ENCODE measurements at regions not wholly inside any gene's neighbourhood (a gene's known extent, or its start where the extent isn't known, plus 50 kb on each side); places are given as distances from the start of the nearest gene placed in this dataset.
"Not testable (repeated sequence)": the region's sequence is repeated elsewhere in the genome, so short reads cannot be mapped to it uniquely, and the experiment has no call there.

DNA sequence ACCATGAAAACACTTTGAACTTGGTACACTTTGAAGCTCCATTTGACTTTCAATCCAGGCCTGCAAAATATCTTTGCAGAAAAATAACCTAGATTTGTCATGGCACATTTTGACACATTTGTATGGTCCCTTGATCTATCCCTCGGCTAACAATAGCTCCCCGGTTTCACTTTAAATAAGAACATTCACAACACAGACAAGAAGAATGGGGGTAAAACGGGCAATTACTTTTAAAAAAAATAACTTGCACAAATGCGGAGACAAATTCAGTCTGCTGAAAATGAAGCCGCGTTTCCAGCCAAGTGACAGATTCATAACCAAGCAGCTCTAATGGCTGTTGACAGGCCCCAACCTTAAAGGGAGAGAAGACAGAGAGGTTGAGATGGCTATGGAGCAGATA is 218.2 kb downstream of the NPHP4 start:
- no peak overlapping the region for H3K4me3 Mint-ChIP-seq
- no peaks in the 10 kb centered on the region for H3K9me3 Mint-ChIP-seq
- no peak overlapping the region for H3K27ac Mint-ChIP-seq
- H3K36me3 Mint-ChIP-seq: no peaks in the 10 kb centered on the region
- no peaks in the 10 kb centered on the region for H3K4me1 Mint-ChIP-seq
- peaks cover 3% of the 10 kb centered on the region for H3K27me3 Mint-ChIP-seq

DNA sequence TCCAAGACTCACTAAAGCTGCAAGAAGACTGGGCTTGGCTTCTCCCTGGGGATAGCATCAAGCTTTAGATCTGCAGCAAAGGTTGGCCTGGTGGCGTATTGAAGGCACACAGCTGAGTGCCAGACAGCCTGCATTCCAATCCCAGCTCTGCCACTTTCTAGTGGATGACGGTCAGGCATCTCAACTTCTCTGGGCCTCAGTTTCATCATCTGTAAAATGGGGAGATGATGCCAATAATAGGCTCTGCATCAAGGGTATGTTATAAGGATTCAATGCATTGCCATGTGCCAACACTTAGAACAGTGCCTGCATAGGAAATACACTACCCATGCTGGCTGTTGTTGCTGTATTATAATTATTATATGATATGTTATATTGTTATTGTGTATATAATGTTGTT is 220.4 kb downstream of the NPHP4 start:
- H3K27me3 Mint-ChIP-seq: peaks cover 8% of the 10 kb centered on the region
- no peaks in the 10 kb centered on the region for H3K4me1 Mint-ChIP-seq
- no peaks in the 10 kb centered on the region for H3K36me3 Mint-ChIP-seq
- no peaks in the 10 kb centered on the region for H3K9me3 Mint-ChIP-seq
- no peak overlapping the region for H3K27ac Mint-ChIP-seq
- no peak overlapping the region for H3K4me3 Mint-ChIP-seq

DNA sequence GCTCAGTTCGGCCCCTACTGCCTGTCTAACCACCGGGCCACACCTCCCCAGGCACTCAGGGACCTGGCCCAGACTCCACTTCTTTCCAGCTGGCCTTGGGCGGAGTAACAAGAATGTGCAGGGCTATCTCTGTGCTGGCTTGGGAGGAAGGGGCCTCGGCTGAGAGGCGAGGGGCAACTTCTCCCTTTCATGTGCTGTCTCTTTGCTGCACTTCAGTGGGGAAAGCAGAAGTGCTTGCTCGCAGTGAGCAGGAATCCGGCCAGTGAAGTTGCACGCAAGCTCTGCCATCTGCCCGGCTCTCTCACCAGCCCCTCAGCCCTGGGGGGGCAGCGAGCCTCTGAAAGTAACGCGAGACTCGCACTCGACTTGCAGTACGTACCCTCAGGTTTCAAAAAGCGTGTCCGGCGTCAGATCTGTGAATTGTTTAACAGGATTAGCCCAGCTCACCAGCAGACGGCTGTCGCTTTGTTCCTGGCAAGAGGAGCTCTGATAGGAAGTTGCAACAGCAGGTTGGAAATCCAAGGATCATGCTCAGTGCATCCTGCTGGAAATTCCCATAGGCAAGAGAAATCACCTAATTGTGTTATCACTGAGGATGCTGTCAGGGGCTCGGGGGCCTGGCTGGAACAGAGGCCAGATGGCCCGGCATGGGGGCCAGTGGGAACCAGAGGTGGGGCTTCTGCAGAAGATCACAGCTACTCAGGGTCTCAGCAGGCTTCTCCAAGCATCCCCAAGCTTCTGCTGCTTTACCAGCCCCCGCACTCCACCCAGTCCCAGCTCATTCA is 221.1 kb downstream of the NPHP4 start:
- Mint-ChIP-seq H3K9me3 (no peaks in the 10 kb centered on the region), H3K4me1 (no peaks in the 10 kb centered on the region), H3K27me3 (peaks cover 9% of the 10 kb centered on the region), H3K36me3 (no peaks in the 10 kb centered on the region), H3K4me3 (no peak overlapping the region), H3K27ac (no peak overlapping the region)

DNA sequence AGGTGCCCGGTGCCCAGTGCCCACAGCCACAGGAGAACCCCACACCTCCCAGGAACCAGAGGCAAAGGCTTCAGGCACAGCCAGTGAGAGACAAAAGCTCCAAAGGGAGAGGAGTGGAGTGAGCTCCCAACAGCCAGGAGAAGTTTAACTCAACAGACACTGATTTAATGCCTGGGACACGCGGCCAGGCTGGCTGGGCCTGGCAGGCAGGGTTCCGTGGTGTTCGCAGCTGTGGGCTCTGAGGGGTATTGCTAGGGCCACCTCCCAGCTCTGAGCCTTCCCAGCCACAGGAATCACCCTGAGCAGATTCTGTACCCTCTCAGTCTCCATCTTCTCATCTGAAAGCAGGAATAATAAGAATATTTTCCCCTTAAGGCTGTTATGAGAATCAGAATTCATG is 222.5 kb downstream of the NPHP4 start:
- Mint-ChIP-seq H3K27ac (no peak overlapping the region), H3K4me3 (no peak overlapping the region), H3K36me3 (no peaks in the 10 kb centered on the region), H3K9me3 (no peaks in the 10 kb centered on the region), H3K27me3 (peaks cover 19% of the 10 kb centered on the region), H3K4me1 (no peaks in the 10 kb centered on the region)

GRCh38 chr1:5769146-5769545 is 223.1 kb downstream of the NPHP4 start:
- peaks cover 22% of the 10 kb centered on the region for H3K27me3 Mint-ChIP-seq
- H3K27ac Mint-ChIP-seq: no peak overlapping the region
- H3K4me3 Mint-ChIP-seq: no peak overlapping the region
- no peaks in the 10 kb centered on the region for H3K9me3 Mint-ChIP-seq
- no peaks in the 10 kb centered on the region for H3K36me3 Mint-ChIP-seq
- H3K4me1 Mint-ChIP-seq: no peaks in the 10 kb centered on the region

DNA sequence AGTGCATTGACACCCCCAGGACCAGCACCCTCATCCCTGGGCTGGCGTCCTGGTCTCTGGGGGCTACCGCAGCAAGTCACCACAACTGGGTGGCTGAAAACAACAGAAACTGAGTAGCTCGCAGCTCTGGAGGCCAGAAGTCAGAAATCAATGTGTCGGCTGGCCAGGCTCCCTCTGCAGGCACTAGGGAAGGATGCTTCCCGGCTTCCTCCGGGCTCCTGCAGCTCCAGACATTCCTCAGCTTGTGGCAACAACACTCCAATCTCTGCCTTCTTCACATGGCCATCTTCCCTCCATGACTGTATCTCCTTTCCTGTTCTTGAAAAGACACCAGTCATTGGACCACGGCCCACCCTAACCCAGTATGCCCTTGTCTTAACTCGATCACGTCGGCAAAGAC is 224.2 kb downstream of the NPHP4 start:
- H3K4me3 Mint-ChIP-seq: no peak overlapping the region
- no peaks in the 10 kb centered on the region for H3K9me3 Mint-ChIP-seq
- H3K36me3 Mint-ChIP-seq: no peaks in the 10 kb centered on the region
- no peak overlapping the region for H3K27ac Mint-ChIP-seq
- no peaks in the 10 kb centered on the region for H3K4me1 Mint-ChIP-seq
- H3K27me3 Mint-ChIP-seq: peaks cover 26% of the 10 kb centered on the region

DNA sequence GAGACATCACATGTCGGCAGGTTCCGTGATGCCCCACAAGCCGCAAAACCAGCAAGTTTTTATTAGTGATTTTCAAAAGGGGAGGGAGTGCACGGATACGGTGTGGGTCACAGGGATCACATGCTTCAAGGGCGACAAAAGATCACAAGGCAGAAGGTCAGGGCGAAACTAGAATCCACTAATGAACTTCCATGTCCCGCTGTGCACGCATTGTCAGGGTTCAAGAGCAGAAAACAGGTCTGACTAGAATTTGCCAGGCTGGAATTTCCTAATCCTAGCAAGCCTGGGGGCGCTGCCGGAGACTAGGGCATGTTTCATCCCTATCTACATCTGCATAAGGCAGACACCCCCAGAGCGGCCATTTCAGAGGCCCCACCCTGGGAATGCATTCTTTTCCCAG is 225.2 kb downstream of the NPHP4 start:
- H3K36me3 Mint-ChIP-seq, H3K4me1 Mint-ChIP-seq, H3K9me3 Mint-ChIP-seq, H3K27ac Mint-ChIP-seq, H3K4me3 Mint-ChIP-seq: not testable (repeated sequence)
- peaks cover 27% of the 10 kb centered on the region for H3K27me3 Mint-ChIP-seq

DNA sequence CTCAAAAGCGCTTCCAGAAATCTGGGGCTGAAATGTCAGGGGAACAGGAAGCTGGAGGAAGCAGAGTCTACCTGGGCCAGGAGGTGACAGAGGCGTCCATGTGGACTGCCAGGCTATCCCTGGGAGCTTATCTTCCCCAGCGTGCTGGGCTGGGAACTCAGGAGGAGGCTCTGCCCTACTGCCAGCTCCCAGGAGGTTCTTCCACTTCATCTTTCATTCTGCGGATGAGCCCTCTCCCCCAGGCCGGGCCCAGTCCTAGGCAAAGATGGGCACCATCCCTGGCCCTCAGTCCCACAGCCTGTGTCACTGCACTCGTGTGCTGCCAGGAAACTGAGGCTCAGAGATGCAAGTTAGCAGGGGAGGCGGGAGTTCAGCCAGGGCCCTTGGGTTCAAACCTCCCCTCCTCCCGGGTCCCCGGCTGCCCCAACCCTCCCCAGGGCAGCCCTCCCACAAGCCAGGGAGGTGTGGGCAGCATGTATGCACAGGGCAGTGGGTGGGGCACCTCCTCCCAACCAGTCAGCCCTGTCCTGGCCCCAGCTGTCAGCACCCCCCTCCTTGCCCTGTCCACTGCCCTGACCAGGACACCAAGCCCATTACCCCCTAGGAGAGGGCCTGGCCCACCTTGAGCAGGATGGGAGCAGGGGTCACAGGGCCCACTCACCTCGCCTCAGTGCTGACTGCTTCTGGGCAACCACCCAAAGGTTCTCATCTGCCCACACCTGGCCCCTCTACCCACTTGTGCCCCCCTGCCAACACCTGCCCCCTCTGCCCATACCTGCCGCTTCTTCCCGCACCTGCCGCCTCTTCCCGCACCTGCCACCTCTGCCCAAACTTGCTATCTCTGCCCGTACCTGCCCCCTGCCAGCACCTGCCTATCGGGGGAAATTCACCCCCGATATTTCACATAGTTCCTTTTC is 226.0 kb downstream of the NPHP4 start:
- Mint-ChIP-seq H3K27ac (no peak overlapping the region), H3K4me1 (no peaks in the 10 kb centered on the region), H3K9me3 (no peaks in the 10 kb centered on the region), H3K27me3 (peaks cover 27% of the 10 kb centered on the region), H3K36me3 (no peaks in the 10 kb centered on the region), H3K4me3 (no peak overlapping the region)

DNA sequence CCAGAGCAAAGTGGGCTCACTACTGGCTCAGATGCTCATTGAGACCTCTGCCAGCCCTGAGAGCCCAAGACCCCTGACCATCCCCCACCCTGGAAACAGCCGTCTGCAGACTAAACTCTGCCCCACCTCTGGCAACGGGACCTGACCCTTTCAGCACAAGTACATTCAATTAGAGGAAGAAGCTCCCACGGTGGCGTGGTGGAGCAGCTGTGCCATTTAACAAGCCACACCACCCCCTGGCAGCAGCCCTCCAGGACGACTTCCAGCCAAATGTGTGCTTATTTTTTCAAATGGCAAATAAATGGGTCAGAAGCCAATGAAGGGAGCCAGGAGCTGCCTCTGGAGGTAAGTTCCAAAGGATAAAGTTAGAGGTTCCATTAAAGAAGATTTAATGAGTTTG is 226.7 kb downstream of the NPHP4 start:
- Mint-ChIP-seq H3K27me3 (peaks cover 25% of the 10 kb centered on the region), H3K4me3 (no peak overlapping the region), H3K27ac (no peak overlapping the region), H3K36me3 (no peaks in the 10 kb centered on the region), H3K4me1 (no peaks in the 10 kb centered on the region), H3K9me3 (no peaks in the 10 kb centered on the region)

DNA sequence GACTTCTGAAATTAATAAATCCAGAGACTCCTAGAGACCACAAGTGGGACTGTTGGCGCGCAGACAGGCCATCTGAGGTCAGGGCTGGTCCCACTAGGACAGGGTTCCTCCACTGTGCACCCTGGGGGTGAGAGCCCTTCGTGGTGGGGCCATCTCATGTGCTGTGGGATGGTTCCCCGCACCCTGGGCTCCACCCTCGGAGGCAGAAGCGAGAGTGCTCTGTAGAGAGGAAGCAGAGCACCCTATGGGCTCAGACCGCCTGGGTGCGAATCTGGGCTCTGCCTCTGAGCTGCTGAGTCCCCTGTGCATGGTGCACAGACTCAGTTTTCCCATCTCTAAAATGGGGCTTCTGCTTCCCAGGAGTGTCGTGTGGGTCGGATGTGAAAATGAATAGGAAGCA is 227.3 kb downstream of the NPHP4 start:
- H3K27me3 Mint-ChIP-seq: peaks cover 25% of the 10 kb centered on the region
- H3K9me3 Mint-ChIP-seq: no peaks in the 10 kb centered on the region
- no peaks in the 10 kb centered on the region for H3K4me1 Mint-ChIP-seq
- H3K27ac Mint-ChIP-seq: no peak overlapping the region
- no peaks in the 10 kb centered on the region for H3K36me3 Mint-ChIP-seq
- H3K4me3 Mint-ChIP-seq: no peak overlapping the region

GRCh38 chr1:5764464-5764863 is 227.8 kb downstream of the NPHP4 start:
- Mint-ChIP-seq H3K27me3 (peaks cover 25% of the 10 kb centered on the region), H3K4me1 (no peaks in the 10 kb centered on the region)

GRCh38 chr1:5763696-5764370 is 228.4 kb downstream of the NPHP4 start:
- H3K4me1 Mint-ChIP-seq: no peaks in the 10 kb centered on the region

More at GRCh38 chr1:5764464-5764863, 227.8 kb downstream of the NPHP4 start:
- Mint-ChIP-seq H3K9me3 (no peaks in the 10 kb centered on the region), H3K27ac (no peak overlapping the region), H3K36me3 (no peaks in the 10 kb centered on the region), H3K4me3 (no peak overlapping the region)

DNA sequence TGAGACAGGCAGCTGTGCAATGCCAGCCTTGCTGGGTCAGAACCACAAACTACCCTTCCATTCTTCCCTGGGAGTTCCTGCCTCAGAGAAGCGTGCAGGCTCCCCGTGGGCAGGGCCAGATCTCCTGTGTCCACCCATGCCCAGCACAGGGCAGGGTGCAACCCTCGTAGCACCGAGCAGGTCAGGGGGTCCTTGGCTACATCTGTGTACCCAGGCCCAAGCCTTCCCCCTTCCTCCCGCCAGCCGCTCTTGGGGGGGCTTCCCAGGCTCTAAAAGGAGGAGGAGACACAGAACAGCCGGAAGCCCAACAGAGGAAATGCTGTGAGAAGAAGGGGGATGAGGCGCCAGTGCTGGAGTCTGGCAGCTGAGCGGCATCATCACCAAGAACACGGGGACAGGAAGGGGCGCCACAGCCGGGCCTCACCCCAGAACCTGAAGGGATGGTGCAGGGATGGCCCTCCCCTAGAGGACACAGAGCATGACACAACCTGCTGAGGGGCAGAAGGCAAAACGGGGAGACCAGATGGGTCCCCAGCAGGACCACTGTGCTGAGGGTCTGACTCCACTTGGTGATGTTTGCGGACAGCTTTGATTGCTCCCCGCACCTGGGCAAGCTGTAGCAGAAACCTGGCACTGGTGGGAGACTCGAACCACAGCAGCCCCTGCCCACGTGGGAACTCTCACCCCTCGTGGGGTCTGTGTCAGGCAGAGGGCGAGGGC is 233.2 kb downstream of the NPHP4 start:
- peaks cover 10% of the 10 kb centered on the region for H3K27me3 Mint-ChIP-seq
- no peak overlapping the region for H3K27ac Mint-ChIP-seq
- no peaks in the 10 kb centered on the region for H3K9me3 Mint-ChIP-seq
- H3K36me3 Mint-ChIP-seq: no peaks in the 10 kb centered on the region
- no peak overlapping the region for H3K4me3 Mint-ChIP-seq
- H3K4me1 Mint-ChIP-seq: no peaks in the 10 kb centered on the region

More at GRCh38 chr1:5763696-5764370, 228.4 kb downstream of the NPHP4 start:
- Mint-ChIP-seq H3K36me3 (no peaks in the 10 kb centered on the region), H3K27me3 (peaks cover 25% of the 10 kb centered on the region), H3K9me3 (no peaks in the 10 kb centered on the region), H3K27ac (peak overlapping the region; percentile 42), H3K4me3 (no peak overlapping the region)

DNA sequence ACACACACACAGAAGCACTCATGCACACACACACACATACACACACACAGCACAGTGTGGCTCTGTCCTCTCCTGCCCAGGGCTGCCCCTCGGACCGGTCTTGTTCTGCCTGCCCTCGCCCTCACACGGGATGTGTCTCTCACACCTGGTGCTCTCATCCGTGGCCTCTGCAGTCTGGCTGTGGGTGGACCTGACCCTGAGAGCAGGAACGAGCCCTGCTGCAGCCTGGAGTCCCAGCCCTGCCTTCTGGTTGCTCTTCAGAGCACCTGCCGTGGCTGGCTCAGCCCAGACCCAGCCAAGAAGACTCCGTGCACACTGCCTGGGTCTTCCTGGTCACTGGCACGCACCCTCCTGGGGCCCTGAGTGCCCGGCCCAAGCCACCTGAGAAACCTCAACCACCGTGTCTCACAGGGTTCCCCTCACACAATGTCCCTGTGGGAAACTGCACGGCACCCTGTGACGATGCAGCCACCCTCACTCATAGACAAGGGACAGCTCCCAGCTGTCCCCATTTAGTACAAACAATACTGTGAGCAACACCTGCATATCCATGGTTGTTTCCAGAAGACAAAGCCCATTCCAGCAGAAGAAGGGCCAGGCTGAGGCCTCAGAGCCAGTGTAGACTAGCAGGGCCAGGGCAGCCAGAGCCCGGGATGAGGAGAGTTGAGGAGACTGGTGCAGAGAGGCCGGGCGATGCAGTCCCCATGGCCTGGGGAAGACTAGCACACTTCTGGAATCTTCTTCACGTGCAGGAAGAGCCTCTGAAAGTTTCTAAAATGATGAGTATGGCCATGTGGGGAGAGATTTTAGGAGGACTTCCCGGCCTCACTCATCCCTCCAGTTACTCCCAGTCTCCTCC is 234.0 kb downstream of the NPHP4 start:
- H3K36me3 Mint-ChIP-seq: no peaks in the 10 kb centered on the region
- peaks cover 6% of the 10 kb centered on the region for H3K27me3 Mint-ChIP-seq
- no peaks in the 10 kb centered on the region for H3K4me1 Mint-ChIP-seq
- no peak overlapping the region for H3K27ac Mint-ChIP-seq
- no peak overlapping the region for H3K4me3 Mint-ChIP-seq
- no peaks in the 10 kb centered on the region for H3K9me3 Mint-ChIP-seq

All from activated naive CD4-positive, alpha-beta T cell treated with anti-CD3 and anti-CD28 coated beads, Interleukin-2, amount 50 U/mL, for 24 hours (primary cell).